ENCODE measurements at regions not wholly inside any gene's neighbourhood (a gene's known extent, or its start where the extent isn't known, plus 50 kb on each side); places are given as distances from the start of the nearest gene placed in this dataset.
"Not testable (repeated sequence)": the region's sequence is repeated elsewhere in the genome, so short reads cannot be mapped to it uniquely, and the experiment has no call there.

GRCh38 chr17:20903549-20903948 lies 139.3 kb downstream of the USP22 start:
- not testable (repeated sequence) for DNase-seq (ENCODE audit: low read depth)

GRCh38 chr17:20908313-20909267 lies 134.2 kb downstream of the USP22 start:
- peak; percentile 58 for DNase-seq (ENCODE audit: low read depth)

GRCh38 chr17:20914658-20915057 lies 128.2 kb downstream of the USP22 start:
- DNase-seq (ENCODE audit: low read depth) = no peak

GRCh38 chr17:20916383-20916782 lies 126.4 kb downstream of the USP22 start:
- DNase-seq (ENCODE audit: low read depth) = no peak

GRCh38 chr17:20917610-20918306 lies 125.1 kb downstream of the USP22 start:
- not testable (repeated sequence) for DNase-seq (ENCODE audit: low read depth)

GRCh38 chr17:20920095-20920814 lies 122.6 kb downstream of the USP22 start:
- no peak for DNase-seq (ENCODE audit: low read depth)

- no peak for DNase-seq (ENCODE audit: low read depth)
Measured at GRCh38 chr17:20920815-20921199, 122.0 kb downstream of the USP22 start.

GRCh38 chr17:20922128-20922670 lies 120.6 kb downstream of the USP22 start:
- DNase-seq (ENCODE audit: low read depth) = peak; percentile 28

GRCh38 chr17:20924306-20924705 lies 118.5 kb downstream of the USP22 start:
- no peak for DNase-seq (ENCODE audit: low read depth)

GRCh38 chr17:20925091-20925490 lies 117.7 kb downstream of the USP22 start:
- DNase-seq (ENCODE audit: low read depth) = no peak

- no peak for DNase-seq (ENCODE audit: low read depth)
Measured at GRCh38 chr17:20925954-20926353, 116.9 kb downstream of the USP22 start.

- DNase-seq (ENCODE audit: low read depth) = no peak
Measured at GRCh38 chr17:20926532-20926931, 116.3 kb downstream of the USP22 start.

GRCh38 chr17:20927308-20927977 lies 115.4 kb downstream of the USP22 start:
- no peak for DNase-seq (ENCODE audit: low read depth)

GRCh38 chr17:20929334-20929733 lies 113.5 kb downstream of the USP22 start:
- DNase-seq (ENCODE audit: low read depth) = no peak

GRCh38 chr17:20930081-20930760 lies 112.6 kb downstream of the USP22 start:
- DNase-seq (ENCODE audit: low read depth) = no peak

GRCh38 chr17:20933040-20933439 lies 109.8 kb downstream of the USP22 start:
- DNase-seq (ENCODE audit: low read depth) = not testable (repeated sequence)

- DNase-seq (ENCODE audit: low read depth) = no peak
Measured at GRCh38 chr17:20934288-20934687, 108.5 kb downstream of the USP22 start.

- peak; percentile 36 for DNase-seq (ENCODE audit: low read depth)
Measured at GRCh38 chr17:20935740-20936139, 107.1 kb downstream of the USP22 start.

GRCh38 chr17:20938244-20938643 lies 104.6 kb downstream of the USP22 start:
- no peak for DNase-seq (ENCODE audit: low read depth)

GRCh38 chr17:20938988-20939615 lies 103.7 kb downstream of the USP22 start:
- DNase-seq (ENCODE audit: low read depth) = no peak

- DNase-seq (ENCODE audit: low read depth) = no peak
Measured at GRCh38 chr17:20941872-20942271, 100.9 kb downstream of the USP22 start.
